Activated naive CD8-positive, alpha-beta T cell (primary cell): ENCODE measurements at regions not wholly inside any gene's neighbourhood (a gene's known extent, or its start where the extent isn't known, plus 50 kb on each side); places are given as distances from the start of the nearest gene placed in this dataset.

Source experiments
- H3K27ac Mint-ChIP-seq: one replicate; pipeline ENCODE4 v1.8.0; 2021; ENCODE audit warnings: mixed read lengths
- H3K27me3 Mint-ChIP-seq: one replicate; pipeline ENCODE4 v1.8.0; 2021; ENCODE audit warnings: mixed read lengths
- H3K36me3 Mint-ChIP-seq: one replicate; pipeline ENCODE4 v1.8.0; 2021; ENCODE audit warnings: mixed read lengths
- H3K4me1 Mint-ChIP-seq: one replicate; pipeline ENCODE4 v1.8.0; 2021; ENCODE audit warnings: low read depth, mixed read lengths
- H3K4me3 Mint-ChIP-seq: one replicate; pipeline ENCODE4 v1.8.0; 2021; ENCODE audit warnings: mild to moderate bottlenecking, mixed read lengths
- H3K9me3 Mint-ChIP-seq: one replicate; pipeline ENCODE4 v1.8.0; 2021; ENCODE audit warnings: low read depth, mixed read lengths

DNA sequence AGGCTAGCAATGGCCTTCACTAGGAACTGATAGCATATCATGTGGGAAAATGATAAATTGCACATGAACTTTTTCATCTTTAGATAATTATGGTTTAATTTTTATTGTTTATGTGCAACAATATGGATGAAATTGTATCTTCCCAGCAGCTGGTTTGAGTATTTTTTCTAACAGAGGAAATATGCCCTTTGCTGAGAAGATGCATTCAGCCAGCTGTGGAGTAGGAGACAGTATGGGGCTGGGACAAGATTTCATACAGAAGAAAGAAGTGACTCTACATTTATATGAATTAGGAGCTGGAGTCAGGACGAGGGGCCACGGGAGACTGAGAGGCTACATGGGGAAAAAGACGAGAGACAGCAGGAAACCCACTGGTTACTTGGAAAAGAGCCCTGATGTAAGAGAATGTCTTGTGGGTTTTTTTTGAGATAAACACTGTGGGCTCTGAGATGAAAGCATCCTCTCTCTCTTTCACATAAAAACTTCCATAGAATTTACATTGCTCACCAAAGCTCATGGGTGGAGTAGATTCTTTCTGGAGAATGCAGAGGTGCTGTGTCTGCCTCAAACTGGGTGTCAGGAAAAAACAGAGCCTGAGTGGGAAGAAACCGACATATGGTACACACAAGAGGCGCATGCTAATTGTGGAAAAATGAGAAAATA, 115.2 kb upstream of the PDZRN3 start:
- Mint-ChIP-seq H3K4me3 (no peak overlapping the region), H3K4me1 (no peaks in the 10 kb centered on the region), H3K36me3 (no peaks in the 10 kb centered on the region), H3K27me3 (no peaks in the 10 kb centered on the region), H3K9me3 (peaks cover 3% of the 10 kb centered on the region), H3K27ac (no peak overlapping the region)

DNA sequence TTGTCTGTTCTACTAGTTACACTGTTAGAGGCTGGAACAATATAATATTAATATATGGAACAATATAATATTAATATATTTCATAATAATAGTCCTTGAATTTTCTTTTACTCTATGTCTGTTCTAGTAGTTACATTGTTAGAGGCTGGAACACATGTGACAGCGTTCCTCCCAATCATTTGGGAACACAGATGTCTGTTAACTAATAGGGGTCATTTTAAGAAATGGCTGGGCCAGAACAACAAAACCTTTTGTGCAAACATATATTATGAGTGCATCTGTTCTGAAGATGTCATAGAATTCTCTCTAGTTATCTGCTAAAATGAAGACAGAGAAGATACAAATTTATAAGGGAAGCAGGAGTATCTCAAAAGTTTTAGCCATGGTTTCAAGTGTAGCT, 114.0 kb upstream of the PDZRN3 start:
- Mint-ChIP-seq H3K4me3 (no peak overlapping the region), H3K9me3 (peaks cover 3% of the 10 kb centered on the region), H3K4me1 (no peaks in the 10 kb centered on the region), H3K27ac (no peak overlapping the region), H3K36me3 (no peaks in the 10 kb centered on the region), H3K27me3 (no peaks in the 10 kb centered on the region)

DNA sequence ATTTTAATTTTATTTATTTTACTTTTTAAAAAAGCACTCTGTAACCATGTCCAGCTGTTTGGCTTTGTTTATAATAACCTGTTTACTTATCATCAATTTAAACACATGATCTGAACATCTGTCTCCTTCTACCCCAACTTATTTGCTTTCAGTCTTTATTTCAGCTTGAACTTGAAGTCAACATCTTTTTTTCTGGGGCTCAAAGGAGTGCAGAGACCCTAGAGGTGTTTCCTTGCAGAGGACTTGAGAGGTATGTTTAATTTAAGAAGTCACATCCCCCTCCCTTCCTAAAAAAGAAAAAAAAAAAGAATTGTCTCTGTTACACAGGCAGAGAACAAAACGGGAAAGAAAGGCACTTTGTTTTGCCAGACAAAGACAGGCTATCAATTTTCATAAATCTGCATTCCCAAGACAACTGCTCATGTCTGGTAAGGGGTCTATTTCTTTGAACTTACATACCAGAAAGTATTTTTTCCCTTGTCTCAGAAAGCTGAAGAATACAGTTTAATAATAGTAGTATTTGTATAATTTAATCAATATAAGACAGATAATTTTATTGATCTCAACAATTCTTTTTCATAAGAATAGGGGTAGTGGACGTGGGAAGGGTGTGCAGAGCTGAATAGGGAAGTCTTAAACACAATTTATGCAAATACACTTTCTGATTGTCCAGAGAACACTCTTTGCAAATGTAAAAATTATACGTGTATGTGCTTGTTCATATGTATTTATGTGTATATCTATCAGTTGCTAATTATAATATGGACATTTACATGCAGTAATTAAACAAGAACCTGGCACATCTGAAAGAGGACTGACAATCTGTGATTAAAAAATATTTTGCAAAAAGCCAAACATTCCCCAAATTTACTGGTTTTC, 109.7 kb upstream of the PDZRN3 start:
- no peak overlapping the region for H3K27ac Mint-ChIP-seq
- no peaks in the 10 kb centered on the region for H3K36me3 Mint-ChIP-seq
- no peak overlapping the region for H3K4me3 Mint-ChIP-seq
- H3K27me3 Mint-ChIP-seq: no peaks in the 10 kb centered on the region
- no peaks in the 10 kb centered on the region for H3K4me1 Mint-ChIP-seq
- H3K9me3 Mint-ChIP-seq: peaks cover 3% of the 10 kb centered on the region

DNA sequence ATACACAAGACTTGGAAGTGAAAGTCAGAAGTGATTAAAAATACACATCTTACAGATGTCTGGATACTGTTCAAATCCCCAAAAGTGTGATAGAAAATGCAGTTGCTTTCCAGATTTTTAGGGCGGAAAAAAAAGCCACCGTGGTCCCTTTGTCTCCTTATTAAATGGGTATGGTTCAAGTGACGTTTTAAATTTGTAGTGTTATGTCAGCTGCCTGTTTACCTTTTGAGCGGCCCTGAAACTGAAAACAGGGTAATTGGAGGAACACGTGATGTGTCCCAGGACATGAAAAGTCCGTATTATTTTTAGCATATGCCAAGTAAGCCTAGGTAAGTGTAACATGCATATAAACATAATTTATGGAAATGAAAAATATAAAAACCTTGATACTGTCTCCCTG, 109.0 kb upstream of the PDZRN3 start:
- no peak overlapping the region for H3K4me3 Mint-ChIP-seq
- H3K9me3 Mint-ChIP-seq: peaks cover 3% of the 10 kb centered on the region
- no peaks in the 10 kb centered on the region for H3K27me3 Mint-ChIP-seq
- no peak overlapping the region for H3K27ac Mint-ChIP-seq
- no peaks in the 10 kb centered on the region for H3K4me1 Mint-ChIP-seq
- no peaks in the 10 kb centered on the region for H3K36me3 Mint-ChIP-seq

DNA sequence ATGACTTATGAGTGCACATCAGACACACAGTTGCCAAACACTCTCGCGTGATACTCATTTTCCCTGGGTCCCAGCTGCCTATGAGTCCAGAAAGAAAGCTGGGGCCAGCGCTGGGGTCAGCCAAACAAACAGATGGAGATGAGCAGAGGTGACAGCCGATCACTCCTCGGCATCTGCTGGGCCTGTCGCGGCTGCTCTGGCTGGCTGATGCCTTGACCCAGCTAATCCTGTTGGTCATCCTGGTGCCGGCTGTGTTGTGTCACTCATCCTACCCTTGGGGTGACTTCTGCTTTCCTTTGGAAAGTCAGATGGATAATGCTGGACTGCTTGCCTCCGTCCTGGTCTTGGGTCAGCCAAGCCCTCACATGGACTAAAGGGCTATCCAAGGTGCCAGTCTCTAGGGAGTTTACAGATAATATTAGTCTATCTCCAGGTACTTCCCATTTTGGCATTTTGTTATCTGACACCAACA, 105.3 kb upstream of the PDZRN3 start:
- H3K4me3 Mint-ChIP-seq: no peak overlapping the region
- peaks cover 3% of the 10 kb centered on the region for H3K9me3 Mint-ChIP-seq
- H3K4me1 Mint-ChIP-seq: no peaks in the 10 kb centered on the region
- H3K27ac Mint-ChIP-seq: no peak overlapping the region
- no peaks in the 10 kb centered on the region for H3K36me3 Mint-ChIP-seq
- peaks cover 2% of the 10 kb centered on the region for H3K27me3 Mint-ChIP-seq

DNA sequence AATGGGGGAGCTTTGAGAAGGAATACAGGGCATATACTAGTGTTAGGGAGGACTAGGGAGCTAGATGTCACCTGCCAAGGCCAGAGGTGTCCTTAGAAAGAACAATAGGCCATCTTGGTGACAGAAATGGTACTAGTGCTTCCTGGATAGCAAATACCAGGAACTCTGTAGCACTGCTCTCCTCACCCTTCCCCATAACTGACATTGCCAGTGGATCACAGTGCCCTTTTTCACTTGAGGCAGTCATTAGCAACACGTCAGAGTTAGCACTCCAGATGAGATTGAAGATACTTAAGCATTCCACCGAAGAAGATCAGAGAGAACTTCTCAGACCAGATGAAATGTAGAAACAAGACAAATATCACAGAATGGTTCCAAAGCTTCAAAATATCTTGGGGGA, 103.1 kb upstream of the PDZRN3 start:
- Mint-ChIP-seq H3K4me3 (no peak overlapping the region), H3K36me3 (no peaks in the 10 kb centered on the region), H3K4me1 (no peaks in the 10 kb centered on the region), H3K27ac (no peak overlapping the region), H3K9me3 (peaks cover 7% of the 10 kb centered on the region), H3K27me3 (peaks cover 2% of the 10 kb centered on the region)

DNA sequence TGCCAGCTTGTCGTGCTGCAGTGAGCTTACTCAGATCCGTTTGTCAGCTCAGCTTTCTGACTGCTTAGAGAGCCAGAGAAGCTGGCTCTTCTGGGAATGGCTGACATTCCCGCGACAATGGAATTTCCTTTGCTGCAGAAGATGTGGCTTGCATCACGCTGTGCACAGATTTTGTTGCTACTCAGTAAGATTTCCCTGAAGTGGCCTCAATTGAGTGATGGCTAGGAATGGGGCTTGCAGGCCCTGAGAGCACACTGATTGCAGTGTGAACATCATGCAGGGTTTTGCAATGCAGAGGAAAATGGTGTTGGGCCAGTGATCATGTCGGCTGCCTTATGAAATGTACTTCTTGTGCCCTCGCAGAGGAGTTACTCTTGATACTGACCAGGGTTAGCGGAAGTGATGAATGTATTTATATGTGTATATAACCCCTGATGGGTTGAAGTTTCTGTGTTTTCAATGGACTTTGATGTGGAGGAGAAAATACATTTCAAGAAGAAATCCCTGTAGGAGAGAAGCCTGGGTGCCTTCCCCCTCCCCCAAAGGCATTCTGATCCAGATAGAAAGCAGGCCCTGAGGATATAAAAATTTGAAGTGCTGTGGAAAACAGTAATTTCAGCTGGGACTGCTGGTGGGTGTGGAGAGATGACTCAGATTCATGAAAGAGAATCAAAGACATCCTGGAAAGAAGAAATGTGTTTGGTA, 102.5 kb upstream of the PDZRN3 start:
- no peak overlapping the region for H3K27ac Mint-ChIP-seq
- no peaks in the 10 kb centered on the region for H3K4me1 Mint-ChIP-seq
- peaks cover 10% of the 10 kb centered on the region for H3K9me3 Mint-ChIP-seq
- peaks cover 2% of the 10 kb centered on the region for H3K27me3 Mint-ChIP-seq
- no peak overlapping the region for H3K4me3 Mint-ChIP-seq
- no peaks in the 10 kb centered on the region for H3K36me3 Mint-ChIP-seq

DNA sequence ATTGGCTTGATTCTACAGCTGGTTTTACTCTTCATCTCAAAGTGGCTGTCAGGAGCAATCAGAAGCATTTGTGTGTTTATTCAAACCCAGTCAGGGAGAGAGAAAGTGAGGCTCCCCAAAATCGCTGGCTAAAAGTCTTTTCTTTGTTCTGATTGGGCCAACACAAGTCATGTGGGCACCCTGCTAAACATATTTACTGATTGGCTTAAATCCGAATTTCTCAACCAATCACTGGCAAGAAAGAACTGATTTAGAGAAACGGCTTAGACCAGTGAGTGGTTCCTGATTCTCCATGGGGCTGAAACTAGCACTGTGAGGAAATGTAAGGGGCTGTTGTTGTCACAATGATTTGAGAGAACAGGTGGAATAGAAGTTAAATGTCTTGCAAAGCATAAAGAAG, 98.9 kb upstream of the PDZRN3 start:
- Mint-ChIP-seq H3K27me3 (peaks cover 5% of the 10 kb centered on the region), H3K4me3 (no peak overlapping the region), H3K4me1 (no peaks in the 10 kb centered on the region), H3K36me3 (no peaks in the 10 kb centered on the region), H3K27ac (no peak overlapping the region), H3K9me3 (peaks cover 7% of the 10 kb centered on the region)

DNA sequence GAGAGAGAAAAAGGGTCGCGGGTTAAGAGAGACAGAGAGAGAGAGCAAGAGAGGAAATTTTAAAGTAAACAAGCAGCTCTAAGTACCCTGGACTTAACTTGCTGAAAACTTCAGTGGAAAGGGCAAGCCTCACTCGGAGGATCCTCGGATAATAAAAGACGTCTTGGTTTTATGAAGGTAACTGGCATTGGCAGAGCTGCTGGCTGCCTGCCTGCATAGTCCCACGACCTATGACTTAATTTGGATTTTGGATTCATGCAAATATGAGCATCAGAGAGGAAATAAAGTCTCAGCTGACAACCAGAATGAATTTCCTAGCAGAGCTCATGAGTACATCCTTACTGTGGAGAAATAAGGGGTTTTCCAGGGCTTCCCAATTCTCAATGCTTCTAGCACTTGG, 95.1 kb upstream of the PDZRN3 start:
- no peak overlapping the region for H3K4me3 Mint-ChIP-seq
- H3K27ac Mint-ChIP-seq: no peak overlapping the region
- peaks cover 7% of the 10 kb centered on the region for H3K9me3 Mint-ChIP-seq
- peaks cover 3% of the 10 kb centered on the region for H3K27me3 Mint-ChIP-seq
- no peaks in the 10 kb centered on the region for H3K4me1 Mint-ChIP-seq
- H3K36me3 Mint-ChIP-seq: no peaks in the 10 kb centered on the region

DNA sequence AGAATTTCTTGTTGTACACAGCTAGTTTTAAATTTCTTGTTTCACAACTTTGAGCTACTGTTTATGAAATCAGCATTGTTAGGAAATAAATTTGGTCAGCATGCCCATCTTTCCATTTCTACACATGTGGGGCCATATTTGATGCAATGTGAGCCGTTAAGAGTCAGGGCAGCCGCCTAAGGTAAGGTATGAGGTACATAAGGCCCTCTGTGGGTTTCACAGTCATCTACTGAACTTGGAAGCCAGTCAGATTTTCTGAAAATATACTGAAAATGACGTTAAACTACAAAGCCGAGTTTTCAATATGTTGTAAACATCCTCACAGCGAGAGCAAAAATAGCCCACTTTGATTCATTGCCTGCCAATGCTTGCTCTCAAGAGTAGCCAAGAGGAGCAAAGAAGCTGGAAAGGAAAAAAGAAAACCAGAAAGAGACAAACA, 94.7 kb upstream of the PDZRN3 start:
- Mint-ChIP-seq H3K4me1 (no peaks in the 10 kb centered on the region), H3K9me3 (peaks cover 7% of the 10 kb centered on the region), H3K27ac (no peak overlapping the region), H3K4me3 (no peak overlapping the region), H3K27me3 (peaks cover 3% of the 10 kb centered on the region), H3K36me3 (no peaks in the 10 kb centered on the region)

DNA sequence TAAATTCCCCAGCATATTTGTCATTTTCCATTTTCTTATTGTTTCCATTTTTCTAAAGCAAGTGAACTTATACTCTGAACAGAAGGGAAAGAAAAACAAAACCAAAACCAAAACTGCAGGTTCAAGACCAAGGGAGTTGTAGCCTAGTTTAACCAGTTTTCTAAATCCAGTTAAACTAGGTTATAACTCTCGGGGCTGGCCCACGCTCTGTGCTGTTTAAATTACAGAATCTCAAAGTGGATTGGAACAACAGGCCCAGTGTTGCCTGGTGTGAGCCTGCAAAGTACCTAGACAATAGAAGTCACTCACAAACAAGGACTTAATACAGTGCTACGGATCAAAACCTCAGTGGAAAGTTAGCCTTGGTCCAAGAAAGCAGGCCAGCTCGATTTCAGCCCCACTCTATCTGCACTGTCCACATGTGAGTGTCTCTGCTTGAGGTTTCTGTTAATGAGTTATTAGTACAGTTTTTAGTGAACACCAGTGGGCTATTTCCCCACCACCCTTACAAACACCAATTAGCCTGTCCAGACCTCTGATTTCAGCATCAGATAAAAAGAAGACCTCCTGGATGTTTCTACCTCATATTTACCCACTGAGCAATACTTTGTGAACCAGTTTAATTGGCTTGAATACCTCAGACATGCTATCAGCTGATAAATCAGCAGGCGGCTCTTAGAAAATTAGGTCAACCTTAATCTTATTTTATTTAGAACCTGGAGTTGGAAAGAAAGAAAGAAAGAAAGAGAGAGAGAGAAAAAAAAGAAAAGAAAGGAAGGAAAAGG, 93.8 kb upstream of the PDZRN3 start:
- H3K27ac Mint-ChIP-seq: no peak overlapping the region

DNA sequence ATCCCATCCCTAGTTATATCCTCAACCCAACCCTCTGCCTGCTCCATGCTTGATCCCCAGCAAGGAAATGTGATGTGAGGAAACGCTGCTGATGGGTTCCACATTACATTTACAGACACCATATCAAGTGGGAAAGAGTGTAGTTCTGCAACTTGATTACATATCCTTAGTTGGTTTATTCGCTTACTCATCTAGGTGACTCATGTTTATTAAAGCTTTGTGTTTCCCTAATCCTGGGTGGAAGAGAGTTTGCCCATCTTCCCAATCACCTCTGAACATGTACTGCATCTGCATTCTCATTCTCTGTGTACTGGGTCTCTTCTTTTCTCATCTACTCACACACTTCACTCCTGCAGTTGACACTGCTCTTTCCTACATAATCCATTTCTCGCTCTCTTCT, 91.7 kb upstream of the PDZRN3 start:
- no peaks in the 10 kb centered on the region for H3K9me3 Mint-ChIP-seq
- H3K4me3 Mint-ChIP-seq: no peak overlapping the region
- H3K27ac Mint-ChIP-seq: no peak overlapping the region
- H3K4me1 Mint-ChIP-seq: no peaks in the 10 kb centered on the region
- peaks cover 5% of the 10 kb centered on the region for H3K27me3 Mint-ChIP-seq
- H3K36me3 Mint-ChIP-seq: no peaks in the 10 kb centered on the region

More for the DNA sequence above, 93.8 kb upstream of the PDZRN3 start:
- H3K27me3 Mint-ChIP-seq: peaks cover 3% of the 10 kb centered on the region
- H3K4me3 Mint-ChIP-seq: no peak overlapping the region
- peaks cover 3% of the 10 kb centered on the region for H3K9me3 Mint-ChIP-seq
- no peaks in the 10 kb centered on the region for H3K4me1 Mint-ChIP-seq
- H3K36me3 Mint-ChIP-seq: no peaks in the 10 kb centered on the region

DNA sequence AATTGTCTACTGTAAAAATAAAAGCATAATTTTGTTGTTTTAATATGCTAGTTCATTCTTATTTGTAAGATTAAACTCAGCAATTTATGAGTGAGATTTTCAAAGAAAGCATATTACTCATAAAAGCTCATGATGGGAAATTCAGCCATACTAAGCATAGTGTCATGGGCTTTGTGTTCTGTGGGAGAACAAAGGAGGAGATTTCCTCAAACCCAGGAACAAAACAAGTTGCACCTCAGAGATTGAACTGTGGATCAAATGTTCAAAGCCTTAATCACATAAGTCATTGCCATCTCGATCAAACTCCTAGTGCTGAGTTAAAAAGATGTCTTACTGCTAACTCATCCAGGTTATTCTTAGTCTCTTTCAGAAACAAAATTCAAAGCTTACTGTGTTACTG, 85.6 kb upstream of the PDZRN3 start:
- no peak overlapping the region for H3K4me3 Mint-ChIP-seq
- H3K36me3 Mint-ChIP-seq: no peaks in the 10 kb centered on the region
- no peaks in the 10 kb centered on the region for H3K4me1 Mint-ChIP-seq
- H3K27ac Mint-ChIP-seq: no peak overlapping the region
- no peaks in the 10 kb centered on the region for H3K9me3 Mint-ChIP-seq
- H3K27me3 Mint-ChIP-seq: peaks cover 2% of the 10 kb centered on the region

DNA sequence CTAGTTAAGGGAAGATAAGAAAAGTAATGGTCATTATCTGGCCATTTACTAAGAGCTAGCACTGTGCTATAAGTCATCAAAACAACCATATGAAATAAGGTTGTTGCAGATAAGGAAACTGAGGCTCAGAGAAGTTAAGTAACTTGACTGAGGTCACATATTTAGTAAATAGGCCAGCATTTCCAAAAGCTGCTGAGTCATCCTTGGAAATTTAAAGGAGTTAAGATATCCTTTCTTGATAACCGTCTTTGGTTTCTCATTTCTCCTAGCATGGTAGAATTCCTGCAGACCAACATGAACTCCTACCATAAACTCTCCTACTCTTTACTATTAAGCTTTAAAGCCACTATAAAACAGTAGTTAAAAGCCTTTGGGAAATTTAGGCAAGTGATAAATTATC, 85.0 kb upstream of the PDZRN3 start:
- no peak overlapping the region for H3K27ac Mint-ChIP-seq
- no peak overlapping the region for H3K4me3 Mint-ChIP-seq
- no peaks in the 10 kb centered on the region for H3K4me1 Mint-ChIP-seq
- H3K9me3 Mint-ChIP-seq: no peaks in the 10 kb centered on the region
- peaks cover 2% of the 10 kb centered on the region for H3K27me3 Mint-ChIP-seq
- H3K36me3 Mint-ChIP-seq: no peaks in the 10 kb centered on the region
